OCI-LY1 (cell line): ENCODE measurements at regions not wholly inside any gene's neighbourhood (a gene's known extent, or its start where the extent isn't known, plus 50 kb on each side); places are given as distances from the start of the nearest gene placed in this dataset.

Experiments used
- CTCF ChIP-seq: fragments of 200-600 bp; sonication (generic), shearing (Covaris generic); IDR thresholded peaks from 2 replicates; pipeline ENCODE4 v1.5.1; 2017; ENCODE audit warnings: mild to moderate bottlenecking, antibody characterized with exemption, low read length, moderate library complexity, mixed read lengths
- EZH2 ChIP-seq: fragments of 200-600 bp; sonication (generic), shearing (Covaris generic); IDR thresholded peaks from 2 replicates; pipeline ENCODE4 v1.8.0; 2017; ENCODE audit warnings: borderline replicate concordance, mixed run types, mild to moderate bottlenecking, antibody characterized with exemption, low read length, moderate library complexity, mixed read lengths

GRCh38 chr2:53600815-53601214 is 166.8 kb upstream of the CHAC2 start:
- TF ChIP-seq CTCF: no peak
- no peak for TF ChIP-seq EZH2
